Right forelimb (tissue), 1 donor: ENCODE measurements at regions not wholly inside any gene's neighbourhood (a gene's known extent, or its start where the extent isn't known, plus 50 kb on each side); places are given as distances from the start of the nearest gene placed in this dataset.
A peak's percentile ranks its signal among the peaks of the same experiment; 100 is the strongest.
"Not testable (repeated sequence)": the region's sequence is repeated elsewhere in the genome, so short reads cannot be mapped to it uniquely, and the experiment has no call there.

Source experiments
- DNase-seq: peaks from one replicate; pipeline ENCODE4 v3.0.0-alpha.2; 2018

GRCh38 chr17:18546514-18547398 is 70.2 kb downstream of the LGALS9C start:
- DNase-seq: not testable (repeated sequence)

DNA sequence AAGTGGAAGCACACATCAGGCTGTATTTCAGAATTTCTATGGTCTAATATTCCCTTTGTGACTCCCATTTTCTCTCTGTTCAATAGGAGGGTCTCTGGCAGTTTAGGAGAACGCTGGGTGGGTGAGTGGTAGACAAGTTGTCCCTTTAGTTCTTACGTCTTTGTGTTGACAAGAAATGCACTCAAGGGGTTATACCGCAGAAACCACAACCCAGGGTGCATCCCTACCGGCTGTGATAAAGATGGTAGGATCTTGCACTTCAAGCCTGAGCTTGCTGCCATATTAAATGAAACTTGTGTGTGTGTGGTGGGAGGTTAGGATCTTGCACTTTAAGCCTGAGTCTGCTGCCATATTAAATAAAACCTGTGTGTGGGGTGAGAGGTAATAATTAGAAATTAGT is 80.5 kb downstream of the LGALS9C start:
- DNase-seq: not testable (repeated sequence)

DNA sequence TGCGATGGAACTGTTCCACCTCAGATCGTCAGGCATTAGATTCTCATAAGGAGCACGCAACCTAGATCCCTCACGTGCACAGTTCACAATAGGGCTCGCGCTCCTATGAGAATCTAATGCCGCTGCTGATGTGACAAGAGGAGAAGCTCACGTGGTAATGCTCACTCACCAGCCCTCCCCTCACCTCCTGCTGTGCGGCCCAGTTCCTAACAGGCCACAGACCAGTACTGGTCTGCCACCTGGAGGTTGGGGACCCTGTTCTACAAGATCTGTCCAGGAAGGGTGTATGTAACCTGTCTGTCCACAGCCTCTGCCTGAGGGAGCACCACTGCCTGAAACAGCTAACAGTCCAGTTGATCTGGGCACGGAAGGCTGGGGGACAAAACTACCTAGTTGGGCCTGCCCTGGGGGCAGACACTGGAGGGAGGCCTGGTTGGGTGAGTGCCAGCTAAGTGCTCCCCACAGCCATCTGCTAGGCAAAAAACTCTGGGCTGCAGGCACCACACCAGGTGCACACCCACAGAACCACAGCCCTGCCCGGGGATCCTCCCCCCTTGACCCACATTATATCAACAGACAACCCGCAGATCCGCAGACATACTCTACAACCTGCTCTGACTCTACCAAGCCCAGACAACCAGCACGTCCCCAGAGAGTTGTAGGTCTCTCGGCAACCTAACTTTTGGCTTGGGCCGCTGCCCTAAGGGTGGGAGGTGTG is 80.7 kb downstream of the TBC1D28 start:
- DNase-seq: not testable (repeated sequence)

DNA sequence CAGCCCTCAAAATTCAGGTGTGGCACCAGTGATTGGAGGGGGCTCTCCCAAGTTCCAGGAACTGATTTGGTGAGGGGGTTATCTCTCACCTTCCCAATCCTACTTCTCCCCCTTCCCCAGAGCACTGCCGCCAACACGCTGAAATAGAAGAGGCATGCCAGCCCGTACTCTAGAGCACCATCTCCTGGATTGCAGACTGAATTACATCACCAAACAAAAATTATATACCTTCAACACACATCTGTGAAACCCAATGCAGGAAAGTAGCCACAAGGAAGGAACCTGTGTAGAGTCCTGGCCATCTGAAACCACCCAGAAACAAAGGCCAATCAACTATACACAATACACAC is 80.1 kb downstream of the TBC1D28 start:
- peak; percentile 38 for DNase-seq

DNA sequence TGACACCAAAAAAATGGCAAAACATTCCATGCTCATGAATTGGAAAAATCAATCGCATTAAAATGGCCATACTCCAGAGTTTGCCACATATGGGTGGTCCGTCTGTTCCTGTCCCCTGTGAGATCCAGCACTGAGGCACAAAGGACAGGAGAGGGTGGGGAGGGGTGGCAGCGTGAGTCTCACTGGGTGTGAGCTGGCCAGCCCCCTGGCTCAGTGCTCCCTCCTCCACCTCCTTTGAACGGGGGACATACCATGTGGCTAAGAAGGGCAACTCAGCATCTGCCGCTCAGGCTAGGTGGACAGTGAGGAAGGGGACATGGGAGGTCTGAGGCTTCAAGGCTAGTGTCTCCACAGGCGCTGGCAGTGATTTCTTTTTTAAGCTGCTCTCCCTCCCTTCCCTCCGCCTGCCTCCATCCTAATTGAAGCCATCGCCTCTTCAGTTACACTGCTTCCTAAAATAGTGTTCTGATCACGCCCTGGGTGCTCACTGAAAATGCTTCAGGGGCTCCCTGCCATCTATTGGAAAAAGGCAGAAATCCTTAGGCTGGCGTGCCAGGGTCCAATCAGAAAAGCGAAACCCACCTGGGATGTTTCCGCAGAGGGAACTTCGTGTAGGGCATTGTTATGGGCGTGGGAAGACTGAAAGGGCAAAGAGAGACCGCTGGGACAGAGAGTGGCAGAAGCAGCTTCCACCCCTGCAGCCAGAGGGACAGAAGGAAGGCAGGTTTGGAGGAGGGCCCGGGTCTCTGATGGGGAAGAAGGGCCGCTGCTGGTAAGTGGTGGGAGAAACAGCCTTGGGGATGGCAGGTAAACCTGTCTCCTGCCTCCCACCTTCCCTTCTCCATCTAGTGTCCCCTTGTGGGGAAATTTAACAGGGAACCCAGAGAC is 75.8 kb downstream of the TBC1D28 start:
- DNase-seq: peak; percentile 42

DNA sequence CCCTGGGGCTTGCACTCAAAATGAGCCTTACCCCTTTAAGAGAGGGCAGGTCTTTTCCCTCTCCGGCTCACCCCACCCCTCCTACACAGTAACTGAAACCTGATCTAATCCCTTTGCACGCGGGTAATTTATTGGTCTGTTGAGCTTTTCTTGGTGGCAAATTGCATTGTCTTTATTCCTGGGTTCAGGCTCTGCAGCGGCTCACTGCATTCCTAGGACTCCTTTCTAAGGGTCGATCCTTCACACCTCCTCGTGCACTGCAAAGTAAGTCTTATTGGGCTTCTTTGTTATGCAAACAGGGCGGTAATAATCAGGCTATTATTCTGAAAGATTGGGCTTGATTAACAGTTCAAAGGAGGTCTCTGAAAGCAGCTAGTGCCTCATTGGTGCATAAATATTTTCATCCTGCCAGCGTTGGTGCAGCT is 74.7 kb downstream of the TBC1D28 start:
- not testable (repeated sequence) for DNase-seq

GRCh38 chr17:18572536-18572935 is 71.7 kb downstream of the TBC1D28 start:
- DNase-seq: not testable (repeated sequence)

DNA sequence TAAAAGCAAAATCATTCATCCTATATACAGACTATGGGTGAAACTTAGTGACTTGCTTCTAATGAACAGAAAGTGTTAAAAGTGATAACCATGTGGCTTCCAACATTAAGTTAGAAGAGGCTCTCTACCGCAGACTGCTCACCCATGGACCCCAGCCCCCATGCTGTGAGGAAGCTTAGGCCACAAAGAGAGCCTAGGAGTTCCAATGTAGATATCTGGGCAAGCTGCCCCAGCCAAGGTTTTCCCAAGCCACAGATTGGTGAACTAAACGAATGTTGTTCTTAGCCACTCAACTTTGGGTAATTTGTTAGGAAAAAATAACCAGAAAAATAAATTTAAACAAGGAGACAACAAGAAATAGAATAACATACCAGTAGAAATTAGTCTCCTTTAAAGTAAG is 70.1 kb downstream of the TBC1D28 start:
- DNase-seq: not testable (repeated sequence)
